CD4-positive, alpha-beta T cell treated with Interleukin-1 beta for 1 hour (primary cell): ENCODE measurements at regions not wholly inside any gene's neighbourhood (a gene's known extent, or its start where the extent isn't known, plus 50 kb on each side); places are given as distances from the start of the nearest gene placed in this dataset.
"Not testable (repeated sequence)": the region's sequence is repeated elsewhere in the genome, so short reads cannot be mapped to it uniquely, and the experiment has no call there.

Experiments used
- DNase-seq, 2 donors: peaks; one replicate each; pipeline ENCODE4 v3.0.0-alpha.2; 2020 to 2022

DNA sequence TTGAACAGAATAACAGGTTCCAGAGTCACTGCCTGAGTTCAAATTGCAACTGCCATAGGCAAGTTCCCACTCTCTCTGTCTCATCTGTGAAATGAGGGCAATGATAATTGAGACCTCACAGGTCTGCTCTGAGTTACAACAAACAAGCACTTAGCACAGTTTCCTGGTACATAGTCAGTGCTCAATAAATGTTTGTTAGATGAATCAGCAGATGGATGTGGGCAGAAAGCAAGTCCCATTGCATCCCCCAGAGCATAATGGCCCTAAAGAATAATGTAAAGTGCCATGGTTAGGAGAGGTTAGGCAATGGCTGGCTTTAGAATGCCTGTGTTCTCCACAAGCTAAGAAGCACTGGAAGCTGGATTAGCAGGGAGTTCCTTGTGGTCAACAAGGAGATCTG is 136.5 kb upstream of the LARP1 start:
- no peak for DNase-seq

- no peak for DNase-seq
Observed at GRCh38 chr5:154614595-154614994, 136.6 kb upstream of the HAND1 start.

DNA sequence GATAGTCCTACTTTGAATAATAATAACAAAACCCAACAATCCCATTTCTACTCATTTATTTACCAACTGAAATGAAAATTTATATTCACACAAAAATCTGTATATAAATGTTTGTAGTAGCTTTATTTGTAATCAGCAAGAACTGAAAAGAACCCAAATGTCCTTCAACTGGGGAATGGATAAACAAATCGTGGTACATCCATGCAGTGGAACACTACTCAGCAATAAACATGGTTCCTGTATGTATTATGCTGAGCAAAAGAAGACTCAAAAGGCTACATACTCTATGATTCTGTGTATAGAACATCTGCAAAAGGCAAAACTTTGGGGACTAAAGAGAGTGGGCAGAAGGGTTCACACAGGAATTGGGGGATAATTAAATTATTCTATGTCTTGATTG is 136.1 kb upstream of the HAND1 start:
- DNase-seq, result no peak

GRCh38 chr5:154612666-154613065 is 134.6 kb upstream of the HAND1 start:
- DNase-seq, result no peak

DNA sequence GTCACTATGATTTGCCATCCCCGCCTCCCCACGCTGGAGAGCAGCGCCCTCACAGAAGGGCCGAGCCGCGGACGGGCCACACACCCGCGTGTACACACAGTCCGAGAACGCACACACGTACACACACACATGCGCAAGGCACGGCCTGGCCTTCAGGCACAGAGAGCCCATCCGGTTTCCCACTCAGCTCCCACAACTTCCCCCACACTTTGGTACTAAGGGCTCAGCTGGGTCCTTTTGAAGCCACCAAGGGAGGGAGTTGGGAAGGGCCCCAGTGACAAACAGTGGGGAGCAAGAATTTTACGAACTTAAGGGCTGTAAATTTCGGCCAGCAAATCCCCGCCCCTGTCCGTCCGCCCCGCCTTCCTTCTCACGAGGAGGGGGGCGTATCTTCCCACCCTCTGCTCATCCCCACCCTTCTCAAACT is 133.3 kb upstream of the HAND1 start:
- no peak for DNase-seq

GRCh38 chr5:154610321-154611154 is 132.5 kb upstream of the HAND1 start:
- peak; percentile 40 to 44 for DNase-seq

GRCh38 chr5:154609251-154609650 is 131.2 kb upstream of the HAND1 start:
- DNase-seq, result no peak

- no peak for DNase-seq
Observed at GRCh38 chr5:154608531-154609011, 130.5 kb upstream of the HAND1 start.

GRCh38 chr5:154607746-154608145 is 129.7 kb upstream of the HAND1 start:
- DNase-seq, result no peak

DNA sequence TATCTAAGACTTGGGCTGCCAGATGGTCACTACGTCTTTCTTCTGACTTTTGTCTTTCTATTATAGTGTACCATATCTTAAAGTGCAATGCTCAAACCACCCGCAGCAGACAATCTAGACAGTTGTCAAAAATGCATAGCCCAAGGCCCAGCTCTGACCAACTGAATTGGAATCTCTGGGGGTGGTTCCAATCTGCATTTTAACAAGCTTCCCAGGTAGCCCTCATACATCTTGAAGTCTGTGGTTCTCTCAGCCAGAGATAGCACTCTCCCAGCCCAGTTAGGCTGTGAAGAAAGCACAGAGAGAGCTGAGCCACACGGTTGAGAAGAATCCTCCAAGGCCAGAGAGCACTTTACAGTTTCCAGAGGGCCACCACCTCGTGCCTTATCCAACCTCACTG is 128.2 kb upstream of the HAND1 start:
- DNase-seq, result no peak

DNA sequence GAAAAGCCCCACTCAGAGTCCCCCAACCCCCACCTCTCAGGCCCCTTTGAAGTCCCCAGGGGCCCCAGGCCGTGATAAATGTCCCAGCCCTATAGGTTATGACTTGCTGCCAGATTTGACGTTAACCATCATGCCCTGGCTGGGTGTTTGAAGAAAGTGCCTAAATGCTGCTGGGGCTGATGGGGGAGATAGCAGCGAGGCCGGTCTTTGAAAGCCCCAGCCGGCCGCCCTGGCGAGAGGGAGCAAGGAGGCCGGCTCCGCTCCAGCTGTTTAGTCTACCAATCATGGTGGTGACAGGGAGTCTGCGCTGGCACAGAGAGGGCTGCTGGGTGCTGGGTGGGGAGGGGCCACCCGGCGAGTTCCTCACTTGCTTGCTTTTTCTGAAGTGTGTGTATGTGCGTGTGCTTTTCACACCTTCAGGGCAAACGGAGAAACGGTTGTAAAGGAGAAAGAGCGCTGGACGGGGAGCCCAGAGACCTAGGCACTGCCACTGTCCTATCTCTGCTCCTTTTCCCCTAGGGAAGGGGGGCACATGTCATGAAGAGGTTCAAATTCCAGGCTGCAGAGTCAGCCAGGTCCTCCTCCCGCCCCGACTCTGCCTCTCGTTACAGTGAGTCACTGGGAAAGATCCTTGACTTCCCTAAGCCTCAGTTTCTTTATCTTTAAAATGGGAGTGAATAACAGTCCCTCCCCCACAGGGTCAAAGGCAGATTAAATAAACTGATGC is 126.1 kb upstream of the HAND1 start:
- DNase-seq, result no peak

DNA sequence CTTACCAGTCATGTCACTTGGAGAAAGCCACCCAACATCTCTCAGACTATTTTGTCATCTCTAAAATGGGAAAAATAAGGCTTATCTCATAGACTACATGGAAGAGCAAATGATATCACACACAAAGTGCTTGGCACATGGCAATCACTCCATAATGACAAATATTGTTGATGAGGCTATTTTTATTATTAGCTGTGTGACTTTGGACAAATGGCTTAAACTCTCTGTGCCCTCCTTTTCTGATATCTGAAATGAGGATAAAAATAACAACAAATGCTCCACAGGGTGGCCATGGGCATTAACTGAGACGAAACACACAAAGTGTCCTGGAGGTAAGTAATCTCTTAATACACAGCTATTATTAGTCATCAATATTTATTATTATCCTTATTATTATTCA is 125.5 kb upstream of the HAND1 start:
- no peak for DNase-seq

DNA sequence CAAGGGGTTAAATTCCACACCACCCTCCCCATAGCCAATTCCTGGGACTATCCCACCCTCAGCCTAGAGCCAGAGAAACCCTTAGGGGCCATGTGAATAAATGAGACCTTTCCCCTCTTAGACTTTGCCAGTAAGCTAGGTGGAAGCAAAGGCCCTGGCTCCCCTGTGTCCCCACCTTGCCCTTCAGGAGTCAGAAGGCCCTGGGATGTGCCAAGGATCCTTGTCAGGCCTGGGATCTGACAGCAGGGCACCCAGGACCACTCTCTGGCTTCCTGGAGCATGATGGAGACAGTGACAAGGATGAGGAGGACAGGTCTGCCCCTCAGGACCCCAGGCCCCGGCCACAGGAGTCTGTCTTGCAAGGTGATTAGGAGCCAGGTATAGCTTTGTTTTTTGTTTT is 125.0 kb upstream of the HAND1 start:
- DNase-seq, result no peak

- no peak for DNase-seq
Observed at GRCh38 chr5:154601014-154601413, 123.0 kb upstream of the HAND1 start.

- no peak for DNase-seq
Observed at GRCh38 chr5:154598021-154598420, 120.0 kb upstream of the HAND1 start.

DNA sequence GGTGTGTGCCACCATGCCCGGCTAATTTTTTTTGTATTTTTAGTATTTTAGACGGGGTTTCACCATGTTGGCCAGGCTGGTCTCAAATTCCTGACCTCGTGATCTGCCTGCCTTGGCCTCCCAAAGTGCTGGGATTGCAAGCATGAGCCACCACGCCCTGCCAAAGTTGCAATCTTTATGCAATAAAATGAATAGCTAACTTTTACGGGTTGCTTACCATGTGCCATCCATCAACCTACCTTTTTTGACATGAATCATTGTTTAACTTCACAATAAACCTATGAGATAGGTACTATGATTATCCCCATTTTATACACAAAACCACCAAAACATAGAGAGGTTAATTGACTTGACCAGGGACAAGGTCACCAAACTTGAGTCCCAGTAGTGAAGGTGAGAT is 118.8 kb upstream of the HAND1 start:
- not testable (repeated sequence) for DNase-seq

DNA sequence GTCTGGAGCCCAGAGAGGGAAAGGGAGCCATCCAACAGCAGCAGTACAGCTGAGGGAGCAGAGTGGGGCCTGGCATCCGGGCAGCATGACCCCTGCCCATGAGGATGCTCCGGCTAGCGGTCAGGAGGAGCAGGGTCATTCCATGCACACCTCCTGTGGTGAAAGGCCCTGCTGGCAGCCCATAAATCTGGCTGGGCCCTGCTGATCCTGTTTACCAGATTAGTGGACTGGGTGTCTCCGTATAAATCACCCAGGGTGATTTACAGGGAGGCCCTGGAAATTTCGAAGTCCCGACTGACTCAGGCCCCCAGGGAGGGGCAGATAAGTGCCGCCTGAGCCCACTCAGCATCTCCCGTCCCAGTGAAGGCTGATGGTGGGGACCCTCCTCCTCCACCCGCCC is 117.6 kb upstream of the HAND1 start:
- no peak for DNase-seq

DNA sequence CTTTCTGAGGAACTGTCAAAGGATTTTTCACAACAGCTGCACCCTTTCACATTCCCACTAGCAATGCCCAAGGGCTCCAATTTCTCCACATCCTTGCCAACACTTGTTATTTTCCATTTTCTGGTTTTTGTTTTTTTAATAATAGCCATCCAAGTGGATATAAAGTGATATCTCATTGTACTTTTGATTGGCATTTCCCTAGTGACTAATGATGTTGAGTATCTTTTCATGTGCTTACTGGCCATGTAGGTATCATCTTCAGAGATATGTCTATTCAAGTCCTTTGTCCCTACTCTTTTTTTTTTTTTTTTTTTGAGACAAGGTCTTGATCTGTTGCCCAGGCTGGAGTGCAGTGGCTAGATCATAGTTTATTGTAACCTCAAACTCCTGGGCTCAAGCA is 115.8 kb upstream of the HAND1 start:
- DNase-seq, result no peak

- DNase-seq, result no peak
Observed at GRCh38 chr5:154593071-154593470, 115.0 kb upstream of the HAND1 start.

- DNase-seq, result no peak
Observed at GRCh38 chr5:154590093-154590724, 112.2 kb upstream of the HAND1 start.

DNA sequence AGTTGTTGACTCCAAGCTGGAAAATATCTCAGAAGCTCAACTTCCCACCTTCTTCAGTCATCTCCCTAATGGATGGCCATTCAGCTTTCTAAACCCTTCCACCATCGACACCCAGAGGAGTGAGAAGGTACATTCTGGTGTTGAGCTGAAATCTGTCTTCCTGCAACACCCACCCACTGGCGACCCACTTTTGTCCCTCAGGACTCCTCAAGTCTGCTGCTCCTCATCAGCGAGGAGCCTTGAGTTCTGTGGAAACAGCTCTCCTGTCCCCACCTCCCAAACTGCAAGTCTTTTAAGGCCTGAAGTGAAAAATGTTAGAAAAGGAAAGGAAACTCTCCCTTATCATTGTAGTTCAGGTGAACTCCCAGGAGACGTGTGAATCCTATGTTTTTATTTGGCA is 111.5 kb upstream of the HAND1 start:
- DNase-seq, result no peak

GRCh38 chr5:154588833-154589425 is 110.9 kb upstream of the HAND1 start:
- not testable (repeated sequence) for DNase-seq

DNA sequence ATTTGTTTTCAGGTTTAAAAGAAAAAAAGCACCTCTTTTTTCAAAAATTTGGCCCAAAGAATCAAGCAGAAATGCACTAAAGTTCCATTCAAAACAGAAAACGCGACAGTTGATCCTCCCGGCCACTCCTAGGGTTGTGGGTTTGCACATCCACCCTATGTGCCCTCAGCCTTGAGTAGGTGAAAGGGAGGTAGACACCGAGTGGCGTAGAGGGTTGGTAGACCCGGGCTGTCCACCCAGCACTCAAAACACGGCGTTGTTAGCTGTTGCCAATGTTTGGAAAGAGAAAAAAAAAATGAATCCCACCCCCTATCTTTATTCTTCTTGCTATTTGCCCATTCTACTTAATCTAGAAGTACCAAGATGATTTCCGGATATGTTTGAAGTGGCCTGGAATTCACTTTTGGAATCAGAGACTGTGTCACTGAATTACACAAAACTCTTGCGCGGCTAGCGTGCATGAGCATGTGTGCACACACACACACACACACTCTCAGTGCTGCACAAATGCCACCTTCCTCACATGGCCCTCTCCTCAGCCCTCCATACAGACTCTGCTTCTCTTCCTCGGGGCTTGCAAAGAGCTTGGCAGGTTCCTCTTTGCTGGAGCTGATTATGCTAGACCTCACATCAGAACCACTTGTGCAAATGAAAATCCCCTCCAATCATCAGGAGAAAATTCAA is 110.2 kb upstream of the HAND1 start:
- no peak for DNase-seq
